Spleen (tissue), 7 donors: ENCODE measurements at regions not wholly inside any gene's neighbourhood (a gene's known extent, or its start where the extent isn't known, plus 50 kb on each side); places are given as distances from the start of the nearest gene placed in this dataset.

Experiments used
- POLR2AphosphoS5 ChIP-seq, 3 donors: sonication (generic); formaldehyde crosslinking; IDR thresholded peaks; one replicate each; pipeline ENCODE4 v1.5.1; 2017; ENCODE audit warnings: antibody characterized with exemption in 3 of 3
- TF ChIP-seq, protein P1 (sequence below), 11 experiments: fragments of 200-600 bp in 7 of 11; fragments of 450-650 bp in 4 of 11; sonication (generic) in 4 of 11; IDR thresholded peaks in 8 of 11; conservative IDR thresholded peaks in 3 of 11; 1 replicate in 7 of 11; 2 replicates in 4 of 11; pipeline versions ENCODE4 v1.4.0 to v1.8.0; 2016 to 2021; ENCODE audit warnings: antibody characterized with exemption in 11 of 11, inconsistent platforms in 4 of 11, mild to moderate bottlenecking in 1 of 11
- donor health status: DM: no; HTN: no; CAD: no; lungs with moderate emphysema.
- donor health status: DM: no; HTN: no; CAD: no.
- donor health status: DM: no; HTN: no; CAD: no.

DNA sequence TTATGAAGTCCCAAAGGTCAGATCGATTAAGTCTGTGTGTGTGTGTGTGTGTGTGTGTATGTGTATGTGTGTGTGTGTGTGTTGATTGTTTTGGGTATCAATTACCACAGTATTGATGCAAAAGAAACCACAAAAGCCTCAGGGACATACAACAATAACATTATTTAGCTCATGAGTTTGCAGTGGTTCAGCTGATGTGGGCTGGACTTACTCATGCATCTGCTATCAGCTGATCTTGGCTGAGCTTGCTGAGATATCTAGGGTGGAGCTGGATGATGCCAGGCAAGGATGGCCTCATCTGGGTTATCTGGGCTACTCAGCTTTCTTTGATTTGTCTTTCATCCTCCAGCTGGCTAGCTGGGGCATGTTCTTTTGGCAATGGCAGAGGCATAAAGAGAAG, 82.4 kb upstream of the PRR23C start:
- TF ChIP-seq, protein P1, sequence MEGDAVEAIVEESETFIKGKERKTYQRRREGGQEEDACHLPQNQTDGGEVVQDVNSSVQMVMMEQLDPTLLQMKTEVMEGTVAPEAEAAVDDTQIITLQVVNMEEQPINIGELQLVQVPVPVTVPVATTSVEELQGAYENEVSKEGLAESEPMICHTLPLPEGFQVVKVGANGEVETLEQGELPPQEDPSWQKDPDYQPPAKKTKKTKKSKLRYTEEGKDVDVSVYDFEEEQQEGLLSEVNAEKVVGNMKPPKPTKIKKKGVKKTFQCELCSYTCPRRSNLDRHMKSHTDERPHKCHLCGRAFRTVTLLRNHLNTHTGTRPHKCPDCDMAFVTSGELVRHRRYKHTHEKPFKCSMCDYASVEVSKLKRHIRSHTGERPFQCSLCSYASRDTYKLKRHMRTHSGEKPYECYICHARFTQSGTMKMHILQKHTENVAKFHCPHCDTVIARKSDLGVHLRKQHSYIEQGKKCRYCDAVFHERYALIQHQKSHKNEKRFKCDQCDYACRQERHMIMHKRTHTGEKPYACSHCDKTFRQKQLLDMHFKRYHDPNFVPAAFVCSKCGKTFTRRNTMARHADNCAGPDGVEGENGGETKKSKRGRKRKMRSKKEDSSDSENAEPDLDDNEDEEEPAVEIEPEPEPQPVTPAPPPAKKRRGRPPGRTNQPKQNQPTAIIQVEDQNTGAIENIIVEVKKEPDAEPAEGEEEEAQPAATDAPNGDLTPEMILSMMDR (IDR thresholded peaks at IDR 0.05 in 8 of 11, conservative IDR thresholded peaks at IDR 0.05 in 3 of 11): no peak
- TF ChIP-seq POLR2AphosphoS5 (IDR thresholded peaks at IDR 0.05): no peak
